H9 (cell line): ENCODE measurements at regions not wholly inside any gene's neighbourhood (a gene's known extent, or its start where the extent isn't known, plus 50 kb on each side); places are given as distances from the start of the nearest gene placed in this dataset.

Experiments
- DNase-seq: peaks from one replicate; pipeline ENCODE4 v3.0.0-alpha.2; 2017
- H2AFZ ChIP-seq: one replicate; pipeline ENCODE4 v1.6.1; 2013; ENCODE audit warnings: mild to moderate bottlenecking, low read length, control low read depth, moderate library complexity
- H2AK5ac ChIP-seq: 2 replicates; pipeline ENCODE4 v1.6.1; 2013; ENCODE audit warnings: low read length, control low read depth, mixed read lengths; ENCODE audit not compliant: insufficient read length
- H2BK120ac ChIP-seq: one replicate; pipeline ENCODE4 v1.6.1; 2013; ENCODE audit warnings: low read depth, mild to moderate bottlenecking, low read length, control low read depth, inconsistent platforms; ENCODE audit not compliant: poor library complexity, severe bottlenecking
- H2BK12ac ChIP-seq: 2 replicates; pipeline ENCODE4 v1.6.1; 2013; ENCODE audit warnings: low read length, control low read depth, mixed read lengths, low read depth; ENCODE audit not compliant: insufficient read length
- H2BK15ac ChIP-seq: 2 replicates; pipeline ENCODE4 v1.6.1; 2013; ENCODE audit warnings: low read depth, low read length, control low read depth
- H2BK20ac ChIP-seq: one replicate; pipeline ENCODE4 v1.6.1; 2013; ENCODE audit warnings: low read depth, mild to moderate bottlenecking, low read length, control low read depth, inconsistent platforms; ENCODE audit not compliant: poor library complexity, severe bottlenecking
- H2BK5ac ChIP-seq: 2 replicates; pipeline ENCODE4 v1.6.1; 2013; ENCODE audit warnings: low read length, control low read depth, mixed read lengths; ENCODE audit not compliant: insufficient read length
- H3K14ac ChIP-seq: 2 replicates; pipeline ENCODE4 v1.6.1; 2013; ENCODE audit warnings: low read length, control low read depth; ENCODE audit not compliant: insufficient read depth
- H3K18ac ChIP-seq: 2 replicates; pipeline ENCODE4 v1.6.1; 2013; ENCODE audit warnings: low read depth, mild to moderate bottlenecking, mixed read lengths, low read length, control low read depth; ENCODE audit not compliant: insufficient read length
- H3K23ac ChIP-seq: 2 replicates; pipeline ENCODE4 v1.6.1; 2013; ENCODE audit warnings: low read length, control low read depth, mixed read lengths, low read depth; ENCODE audit not compliant: insufficient read length
- H3K23me2 ChIP-seq: 2 replicates; pipeline ENCODE4 v1.6.1; 2013; ENCODE audit warnings: low read depth, mild to moderate bottlenecking, mixed read lengths, low read length, control low read depth; ENCODE audit not compliant: insufficient read length, poor library complexity, severe bottlenecking
- H3K27ac ChIP-seq: 2 replicates; pipeline ENCODE4 v1.5.1; 2013; ENCODE audit warnings: low read length, control low read depth, mixed read lengths, low read depth; ENCODE audit not compliant: insufficient read length
- H3K27me3 ChIP-seq: 2 replicates; pipeline ENCODE4 v1.6.1; 2013; ENCODE audit warnings: low read length, control low read depth, inconsistent platforms; ENCODE audit not compliant: insufficient read depth
- H3K4ac ChIP-seq: 2 replicates; pipeline ENCODE4 v1.6.1; 2013; ENCODE audit warnings: low read depth, mild to moderate bottlenecking, control low read depth, inconsistent platforms, low read length, moderate library complexity
- H3K4me1 ChIP-seq: 2 replicates; pipeline ENCODE4 v1.6.1; 2013; ENCODE audit warnings: low read length, control low read depth, inconsistent platforms; ENCODE audit not compliant: insufficient read depth
- H3K4me2 ChIP-seq: 2 replicates; pipeline ENCODE4 v1.6.1; 2013; ENCODE audit warnings: low read length, control low read depth, mixed read lengths; ENCODE audit not compliant: insufficient read length, insufficient read depth
- H3K56ac ChIP-seq: 2 replicates; pipeline ENCODE4 v1.6.1; 2013; ENCODE audit warnings: low read depth, mild to moderate bottlenecking, mixed read lengths, low read length, control low read depth; ENCODE audit not compliant: insufficient read length
- H3K79me1 ChIP-seq: 2 replicates; pipeline ENCODE4 v1.6.1; 2013; ENCODE audit warnings: low read depth, mild to moderate bottlenecking, moderate library complexity, low read length, control low read depth, inconsistent platforms; ENCODE audit not compliant: insufficient read depth, poor library complexity, severe bottlenecking
- H3K79me2 ChIP-seq: 2 replicates; pipeline ENCODE4 v1.6.1; 2013; ENCODE audit warnings: low read length, control low read depth, inconsistent platforms; ENCODE audit not compliant: insufficient read depth
- H3K9ac ChIP-seq: 2 replicates; pipeline ENCODE4 v1.6.1; 2013; ENCODE audit warnings: low read length, control low read depth, mixed read lengths; ENCODE audit not compliant: insufficient read length; ENCODE audit errors: extremely low read depth
- H3K9me3 ChIP-seq: one replicate; pipeline ENCODE4 v1.6.1; 2013; ENCODE audit warnings: low read depth, low read length, inconsistent platforms; ENCODE audit not compliant: control insufficient read depth
- H3T11ph ChIP-seq: one replicate; pipeline ENCODE4 v1.6.1; 2013; ENCODE audit warnings: mild to moderate bottlenecking, low read length, control low read depth, inconsistent platforms
- H4K20me1 ChIP-seq: one replicate; pipeline ENCODE4 v1.6.1; 2013; ENCODE audit not compliant: control insufficient read depth, insufficient read length, insufficient read depth
- H4K5ac ChIP-seq: 2 replicates; pipeline ENCODE4 v1.6.1; 2013; ENCODE audit warnings: low read depth, mild to moderate bottlenecking, mixed read lengths, low read length, control low read depth; ENCODE audit not compliant: insufficient read length
- H4K8ac ChIP-seq: replicated peaks from 2 replicates; pipeline ENCODE4 v1.6.1; 2013; ENCODE audit warnings: low read length, control low read depth, mixed read lengths, low read depth; ENCODE audit not compliant: insufficient read length
- H4K91ac ChIP-seq: 2 replicates; pipeline ENCODE4 v1.6.1; 2013; ENCODE audit warnings: low read depth, mild to moderate bottlenecking, moderate library complexity, mixed read lengths, low read length, control low read depth; ENCODE audit not compliant: insufficient read length
- H3K27ac Mint-ChIP-seq, 3 experiments: 2 replicates in 2 of 3; 3 replicates in 1 of 3; pipeline ENCODE4 v1.8.0; 2020 to 2021; ENCODE audit warnings: mixed read lengths in 3 of 3, mild to moderate bottlenecking in 1 of 3, moderate library complexity in 1 of 3
- H3K27me3 Mint-ChIP-seq: 2 replicates; pipeline ENCODE4 v1.8.0; 2021; ENCODE audit warnings: low read depth, mild to moderate bottlenecking, moderate library complexity, mixed read lengths
- H3K36me3 Mint-ChIP-seq, 3 experiments: 2 replicates in 2 of 3; 3 replicates in 1 of 3; pipeline ENCODE4 v1.8.0; 2020 to 2021; ENCODE audit warnings: low read depth in 3 of 3, mixed read lengths in 3 of 3; ENCODE audit not compliant: insufficient read depth in 1 of 3
- H3K4me1 Mint-ChIP-seq, 2 experiments: 2 replicates each; pipeline ENCODE4 v1.8.0; 2020; ENCODE audit warnings: mixed read lengths in 2 of 2
- H3K4me3 Mint-ChIP-seq, 2 experiments: 2 replicates in 1 of 2; 3 replicates in 1 of 2; pipeline ENCODE4 v1.8.0; 2020 to 2021; ENCODE audit warnings: mild to moderate bottlenecking in 2 of 2, mixed read lengths in 2 of 2, moderate library complexity in 1 of 2
- H3K9me3 Mint-ChIP-seq, 2 experiments: 2 replicates in 1 of 2; 3 replicates in 1 of 2; pipeline ENCODE4 v1.8.0; 2020; ENCODE audit warnings: mild to moderate bottlenecking in 2 of 2, mixed read lengths in 2 of 2, moderate library complexity in 1 of 2
- WGBS: extraction: QIAGEN DNeasy Blood & Tissue Kit; methylation state at CpG from one replicate; pipeline ENCODE4 v1.1.7; 2013; ENCODE audit warnings: missing lambda C conversion rate, low lambda C conversion rate, mixed read lengths; ENCODE audit not compliant: insufficient read length; ENCODE audit errors: extremely low coverage; 5-methylcytosine and 5-hydroxymethylcytosine counted together
- TF ChIP-seq, protein P1 (sequence below): fragments of 200-600 bp; sonication (generic); conservative IDR thresholded peaks from 3 replicates; pipeline ENCODE4 v1.8.0; 2021; ENCODE audit warnings: antibody characterized with exemption, mild to moderate bottlenecking

DNA sequence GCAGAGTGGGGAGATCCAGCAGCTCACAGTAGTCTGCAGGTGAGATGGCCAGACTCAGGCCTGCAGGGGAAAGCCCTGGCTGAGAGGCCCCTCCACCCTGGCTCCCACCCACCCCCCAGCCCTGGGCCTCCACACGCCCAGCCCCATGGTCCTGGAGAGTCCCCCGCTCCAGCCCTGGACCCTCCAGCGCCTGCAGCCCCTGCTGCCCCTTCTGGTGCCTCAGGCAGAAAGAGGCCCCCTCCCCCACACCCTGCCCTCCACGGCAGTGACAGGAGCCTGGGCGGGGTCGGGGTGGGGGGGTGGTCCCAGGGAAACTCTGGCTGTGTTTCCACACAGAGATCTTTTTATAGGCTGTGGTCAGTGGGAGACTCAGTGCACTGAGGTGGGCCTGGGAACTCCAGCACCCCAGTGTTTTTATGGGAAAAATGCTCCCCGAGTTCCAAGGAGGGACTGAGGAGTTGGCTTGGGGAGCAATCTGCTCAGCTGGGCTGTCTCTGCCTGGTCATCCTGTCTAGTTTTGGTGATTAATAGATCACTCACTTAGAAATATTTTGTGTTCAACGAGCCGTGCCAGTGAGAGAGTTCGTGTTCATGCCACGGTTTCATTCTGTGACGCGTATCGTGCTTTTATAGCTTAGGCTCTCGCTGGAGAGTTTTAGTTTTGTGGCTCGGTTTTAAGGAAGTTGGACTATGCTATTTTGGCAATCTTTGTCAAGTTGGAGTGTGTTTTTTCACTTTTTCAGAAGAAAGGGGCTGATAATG is 53.1 kb upstream of the HGFAC start:
- Histone ChIP-seq H3K56ac (no peak overlapping the region), H3K27ac (no peak overlapping the region), H3K79me2 (no peaks in the 10 kb centered on the region), H3K4ac (no peak overlapping the region), H3K23ac (no peak overlapping the region), H2BK15ac (no peak overlapping the region), H3K4me1 (peaks cover 3% of the 10 kb centered on the region; the same call in 1 of the 2 replicates), H3K14ac (no peak overlapping the region), H4K91ac (no peak overlapping the region), H4K5ac (no peak overlapping the region), H3K79me1 (no peaks in the 10 kb centered on the region), H3K18ac (no peak overlapping the region), H4K20me1 (no peaks in the 10 kb centered on the region), H2BK12ac (no peak overlapping the region), H2AK5ac (no peak overlapping the region), H3T11ph (no peak overlapping the region), H3K27me3 (no peaks in the 10 kb centered on the region), H2BK120ac (no peak overlapping the region), H2AFZ (no peak overlapping the region), H3K4me2 (no peak overlapping the region), H3K23me2 (no peaks in the 10 kb centered on the region), H2BK20ac (no peak overlapping the region), H3K9me3 (no peaks in the 10 kb centered on the region), H4K8ac (no peak overlapping the region), H3K9ac (no peak overlapping the region), H2BK5ac (no peak overlapping the region)
- TF ChIP-seq, protein P1, sequence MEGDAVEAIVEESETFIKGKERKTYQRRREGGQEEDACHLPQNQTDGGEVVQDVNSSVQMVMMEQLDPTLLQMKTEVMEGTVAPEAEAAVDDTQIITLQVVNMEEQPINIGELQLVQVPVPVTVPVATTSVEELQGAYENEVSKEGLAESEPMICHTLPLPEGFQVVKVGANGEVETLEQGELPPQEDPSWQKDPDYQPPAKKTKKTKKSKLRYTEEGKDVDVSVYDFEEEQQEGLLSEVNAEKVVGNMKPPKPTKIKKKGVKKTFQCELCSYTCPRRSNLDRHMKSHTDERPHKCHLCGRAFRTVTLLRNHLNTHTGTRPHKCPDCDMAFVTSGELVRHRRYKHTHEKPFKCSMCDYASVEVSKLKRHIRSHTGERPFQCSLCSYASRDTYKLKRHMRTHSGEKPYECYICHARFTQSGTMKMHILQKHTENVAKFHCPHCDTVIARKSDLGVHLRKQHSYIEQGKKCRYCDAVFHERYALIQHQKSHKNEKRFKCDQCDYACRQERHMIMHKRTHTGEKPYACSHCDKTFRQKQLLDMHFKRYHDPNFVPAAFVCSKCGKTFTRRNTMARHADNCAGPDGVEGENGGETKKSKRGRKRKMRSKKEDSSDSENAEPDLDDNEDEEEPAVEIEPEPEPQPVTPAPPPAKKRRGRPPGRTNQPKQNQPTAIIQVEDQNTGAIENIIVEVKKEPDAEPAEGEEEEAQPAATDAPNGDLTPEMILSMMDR = no peak
- WGBS = no CpG with 5 or more reads among the region's 16 CpGs
- no peak for DNase-seq
- Mint-ChIP-seq H3K36me3 (no peaks in the 10 kb centered on the region), H3K27ac (peak overlapping the region in 1 of 3 experiments; percentile 43; a peak in 2 of 7 replicates), H3K4me3 (peak overlapping the region in 1 of 2 experiments; percentile 7; a peak in 1 of 5 replicates), H3K27me3 (peaks cover 3% of the 10 kb centered on the region), H3K9me3 (no peaks in the 10 kb centered on the region; a peak in 2 of 5 replicates), H3K4me1 (peaks cover 56 to 73% of the 10 kb centered on the region in 2 experiments)
